HL-60 (cell line): ENCODE measurements at regions not wholly inside any gene's neighbourhood (a gene's known extent, or its start where the extent isn't known, plus 50 kb on each side); places are given as distances from the start of the nearest gene placed in this dataset.

Source experiments
- CTCF ChIP-seq: IDR thresholded peaks from one replicate; pipeline ENCODE4 v1.5.1; 2011; ENCODE audit warnings: low read length, control low read depth, inconsistent platforms; ENCODE audit not compliant: insufficient read depth
- GABPA ChIP-seq: IDR thresholded peaks from 2 replicates; pipeline ENCODE4 v1.6.1; 2012; ENCODE audit warnings: low read depth
- POLR2AphosphoS5 ChIP-seq: IDR thresholded peaks from 2 replicates; pipeline ENCODE4 v1.6.1; 2012; ENCODE audit warnings: low read depth
- REST ChIP-seq: IDR thresholded peaks from 2 replicates; pipeline ENCODE4 v1.6.1; 2012; ENCODE audit warnings: low read depth; ENCODE audit not compliant: insufficient replicate concordance

- TF ChIP-seq CTCF (no peak), POLR2AphosphoS5 (no peak), REST (no peak), GABPA (no peak)
These were observed 324.7 kb upstream of the TLE4 start for GRCh38 chr9:79247021-79247420.
